ENCODE measurements at regions not wholly inside any gene's neighbourhood (a gene's known extent, or its start where the extent isn't known, plus 50 kb on each side); places are given as distances from the start of the nearest gene placed in this dataset.

DNA sequence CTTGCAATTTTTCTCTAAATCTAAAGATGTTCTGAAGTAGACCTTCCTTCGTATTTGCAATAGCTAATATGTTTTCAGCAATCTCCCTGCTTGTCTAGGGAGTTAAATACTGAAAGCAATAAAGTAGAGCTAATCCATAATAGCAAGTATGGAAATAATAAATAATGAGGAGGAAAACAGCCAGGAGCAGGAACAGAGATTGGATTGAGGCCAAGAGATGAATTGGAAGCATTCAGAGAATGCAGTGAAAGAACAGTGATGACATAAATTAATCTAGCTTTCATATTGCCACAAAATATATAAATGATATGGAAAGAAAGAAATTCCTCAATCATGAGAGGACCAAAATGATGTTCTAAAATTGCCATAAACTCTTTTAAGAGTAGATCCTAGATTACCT lies 679.7 kb downstream of the METTL4 start:
- DNase-seq, result no peak

DNA sequence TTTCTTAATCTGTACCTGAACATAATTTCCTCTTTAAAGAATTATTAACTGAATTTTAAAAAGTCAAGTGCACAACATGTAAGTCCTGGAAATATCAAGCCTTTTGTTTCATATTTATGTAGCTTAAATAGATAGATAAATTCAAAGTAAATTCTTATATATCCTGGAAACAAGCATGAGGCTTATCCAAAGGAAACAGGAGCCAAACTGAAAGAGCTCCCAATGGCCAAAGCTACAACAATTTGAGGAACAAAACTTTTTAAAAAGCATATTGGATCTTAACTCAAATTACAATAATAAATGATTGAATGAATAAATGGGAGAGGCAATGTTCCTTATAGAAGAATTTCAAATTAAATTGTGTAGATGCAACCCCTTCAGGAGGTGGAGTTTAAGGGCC lies 679.1 kb downstream of the METTL4 start:
- no peak for DNase-seq

DNA sequence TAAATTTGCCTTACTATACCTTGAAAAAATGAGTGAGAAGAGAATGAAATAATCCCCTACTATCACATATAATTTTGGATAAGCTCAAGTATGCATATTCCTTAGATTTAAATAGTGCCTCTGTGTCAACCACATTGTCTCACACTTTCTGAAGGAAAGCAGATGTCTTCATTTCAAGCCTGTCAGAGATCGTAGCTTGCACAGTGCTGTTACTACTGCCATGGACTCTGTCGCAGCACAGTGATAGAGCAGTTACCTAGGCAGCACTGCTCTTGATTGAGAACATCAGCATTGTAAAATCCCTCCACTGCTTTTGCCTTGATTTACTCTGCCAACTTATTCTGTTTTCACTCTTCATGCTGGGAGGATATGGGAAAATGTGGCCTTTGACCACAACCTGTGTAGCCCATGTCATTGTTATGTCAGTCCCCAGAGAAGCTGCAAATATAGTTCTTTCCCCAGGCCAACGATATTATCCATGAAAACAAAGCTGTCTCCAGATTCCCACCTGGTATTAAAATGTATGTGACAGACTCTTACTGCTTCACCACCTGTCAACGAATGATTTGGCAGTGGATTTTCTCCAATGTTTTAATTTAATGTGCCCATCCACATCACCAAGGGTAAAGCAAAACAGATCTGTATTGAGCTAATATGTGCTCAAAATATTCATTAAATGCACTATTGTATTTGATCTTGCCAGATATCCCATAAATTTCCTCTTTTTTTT lies 675.7 kb downstream of the METTL4 start:
- no peak for DNase-seq

DNA sequence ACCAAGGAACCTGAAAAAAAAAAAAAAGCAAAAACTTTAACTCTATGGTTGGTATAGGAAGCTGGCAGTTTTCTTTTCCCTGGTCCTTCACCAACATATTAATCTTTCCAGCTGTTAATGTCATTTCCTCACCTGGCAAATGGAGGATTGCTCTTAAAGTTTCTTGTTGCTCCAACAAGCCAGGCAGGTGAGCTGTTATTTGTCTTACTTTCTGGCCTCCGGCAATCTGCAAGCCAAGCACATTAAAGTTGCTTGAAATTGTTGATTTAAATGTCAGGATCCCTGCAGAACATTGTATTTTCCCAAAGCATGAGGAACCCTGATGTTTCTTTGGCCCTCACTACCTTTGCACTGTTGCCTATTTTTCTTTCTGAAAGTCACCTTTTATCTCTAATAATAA lies 664.9 kb downstream of the METTL4 start:
- no peak for DNase-seq

DNA sequence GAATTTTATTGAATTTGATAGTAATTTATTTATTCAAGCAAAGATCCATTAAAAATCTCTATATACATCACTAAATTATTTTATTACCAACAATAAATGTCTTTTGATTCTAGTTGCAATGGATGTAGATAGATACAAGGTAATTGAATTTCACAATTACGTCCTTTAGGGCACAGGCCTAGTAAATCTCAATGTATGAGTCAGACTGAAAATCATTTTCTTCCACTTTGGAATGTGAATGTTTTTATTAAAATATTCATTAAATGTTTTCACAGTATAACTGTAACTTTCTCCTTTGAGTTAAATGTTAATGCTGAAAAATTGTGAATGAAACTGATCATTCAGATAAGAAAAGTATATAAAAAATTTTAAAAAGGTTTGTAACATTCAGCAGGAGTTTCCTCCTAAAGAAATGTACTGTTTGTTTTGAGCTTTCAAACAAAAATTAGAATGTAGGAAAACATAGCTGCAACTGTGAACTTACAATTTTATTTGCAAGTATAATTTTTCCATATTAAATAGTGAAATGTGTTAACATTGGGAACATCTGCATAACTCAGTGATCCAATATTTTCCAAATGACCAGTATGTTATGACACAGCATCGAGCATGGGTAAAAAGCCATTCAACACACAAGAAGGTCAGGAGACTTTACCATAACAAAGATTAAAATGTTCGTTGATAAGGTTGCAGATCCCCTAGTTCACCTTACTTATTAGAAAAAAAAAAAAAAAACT lies 663.7 kb downstream of the METTL4 start:
- no peak for DNase-seq

DNA sequence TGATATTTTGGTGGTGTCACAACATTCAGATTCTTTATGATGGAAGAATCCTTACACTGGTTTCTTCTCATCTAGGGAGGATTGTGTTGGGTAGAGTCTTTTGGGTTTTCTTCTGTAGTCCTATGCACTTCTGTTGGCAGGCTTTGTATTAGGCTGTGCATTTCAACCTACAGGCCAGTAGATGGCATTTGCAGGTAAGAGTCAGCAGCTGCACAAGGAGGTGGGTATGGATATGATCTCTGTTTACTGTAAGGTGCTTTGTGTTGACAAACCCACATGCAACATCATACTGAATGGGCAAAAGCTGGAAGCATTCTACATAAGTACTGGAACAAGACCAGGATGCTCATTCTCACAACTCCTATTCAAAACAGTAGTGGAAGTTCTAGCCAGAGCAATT lies 656.8 kb downstream of the METTL4 start:
- DNase-seq, result peak; percentile 20

DNA sequence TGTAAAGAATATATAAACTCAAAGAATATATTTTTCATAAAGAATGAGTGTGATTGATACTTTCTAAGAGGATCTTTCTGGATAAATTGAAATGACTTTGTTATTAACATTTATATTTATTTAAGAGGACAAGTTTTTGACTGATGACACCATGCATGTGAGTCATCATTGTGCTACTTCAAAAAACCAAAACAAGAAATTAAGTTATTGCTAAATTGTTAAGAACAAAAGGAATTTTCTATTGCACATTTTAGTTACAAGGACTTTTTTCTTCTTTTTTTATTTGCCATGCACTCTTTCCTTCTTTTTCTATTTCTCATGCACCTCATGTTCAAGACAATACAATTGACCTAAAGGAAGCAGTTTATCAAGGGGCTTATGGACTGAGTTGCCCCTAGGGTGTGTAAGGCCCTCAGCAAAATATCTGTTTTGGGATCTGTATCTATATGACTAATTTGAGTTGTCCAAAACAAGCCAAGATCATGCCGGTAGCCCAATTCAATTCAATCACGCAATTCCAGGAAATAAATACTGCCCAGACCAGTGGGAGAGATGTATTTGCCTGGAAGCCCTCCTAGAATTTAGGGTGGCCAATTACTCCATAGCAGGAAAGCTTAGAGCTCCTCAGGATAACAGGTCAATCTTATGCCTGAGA lies 654.3 kb downstream of the METTL4 start:
- no peak for DNase-seq

DNA sequence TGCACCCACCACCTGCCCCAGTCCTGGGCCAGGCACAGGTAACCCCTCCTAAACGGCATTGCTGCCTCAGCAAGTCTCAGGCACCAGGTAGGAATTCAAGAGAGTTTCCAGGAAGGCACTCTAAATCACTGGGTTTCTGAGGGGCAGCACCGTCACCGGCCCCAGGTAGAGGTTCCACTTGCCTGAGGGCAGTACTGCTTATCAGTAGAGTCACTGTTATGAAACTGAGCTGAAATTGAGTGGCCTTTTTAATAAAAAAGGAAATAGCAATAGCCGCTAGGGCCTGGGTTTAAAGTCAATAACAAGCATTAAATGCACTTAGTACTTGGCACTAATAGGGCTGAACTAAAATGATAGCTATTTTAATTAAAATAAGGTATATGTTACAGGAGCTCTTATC lies 653.7 kb downstream of the METTL4 start:
- no peak for DNase-seq

DNA sequence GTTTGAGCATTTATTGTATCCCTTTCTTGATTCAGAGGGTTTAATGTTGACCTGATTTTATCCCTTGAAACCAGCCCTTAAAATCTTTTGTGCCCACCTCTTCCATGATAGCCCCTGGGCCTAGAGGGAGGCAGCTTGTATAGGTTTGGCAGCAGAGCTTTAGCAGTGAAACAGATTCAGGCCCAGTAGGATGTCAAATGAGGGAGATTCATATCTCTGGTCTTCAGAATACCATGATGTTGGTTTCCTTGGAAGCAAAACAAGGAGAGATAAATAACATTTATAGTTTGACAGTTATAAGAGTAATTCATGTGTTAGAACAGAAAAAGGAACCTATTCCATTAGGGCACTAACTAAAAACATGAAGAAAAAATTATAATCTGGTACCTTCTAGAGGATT lies 649.2 kb downstream of the METTL4 start:
- no peak for DNase-seq

DNA sequence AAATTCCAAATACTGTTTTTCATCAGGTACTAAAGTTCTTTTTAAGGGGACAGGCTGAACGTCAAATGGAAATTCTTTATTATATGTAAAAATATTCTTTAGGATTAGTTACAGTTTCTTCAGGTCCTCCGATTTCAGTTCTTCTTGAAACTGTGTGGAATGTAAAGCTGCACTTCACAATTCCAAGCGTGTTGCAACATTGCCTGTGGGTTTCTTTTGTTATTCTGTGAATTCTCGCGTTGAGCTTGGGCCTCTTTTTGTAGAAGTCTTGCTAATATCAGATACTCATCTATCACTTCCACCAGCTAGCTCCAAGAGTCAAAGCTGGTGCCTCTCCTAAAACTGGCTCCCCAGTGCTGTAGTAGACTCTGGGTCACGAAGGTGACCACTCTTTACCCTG lies 642.6 kb downstream of the METTL4 start:
- no peak for DNase-seq

DNA sequence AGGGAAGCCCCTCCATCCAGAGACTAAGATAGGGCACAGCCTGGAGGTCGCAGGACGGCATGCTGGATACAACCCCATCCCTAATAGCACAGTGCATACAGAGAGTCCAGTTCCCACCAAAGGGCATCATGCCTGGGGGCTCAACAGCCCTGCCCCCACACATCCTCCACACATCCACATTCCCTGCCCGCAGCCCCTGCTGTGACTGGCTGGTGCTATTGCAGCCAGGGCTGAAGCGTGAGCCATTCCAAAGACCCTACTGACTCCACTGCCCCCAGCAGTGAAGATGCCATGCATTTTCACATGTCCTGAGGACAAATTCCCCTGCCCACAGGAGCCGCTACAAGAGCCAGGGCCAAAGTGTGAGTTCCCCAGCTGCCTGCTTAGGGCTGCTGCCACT lies 641.6 kb downstream of the METTL4 start:
- DNase-seq, result no peak

DNA sequence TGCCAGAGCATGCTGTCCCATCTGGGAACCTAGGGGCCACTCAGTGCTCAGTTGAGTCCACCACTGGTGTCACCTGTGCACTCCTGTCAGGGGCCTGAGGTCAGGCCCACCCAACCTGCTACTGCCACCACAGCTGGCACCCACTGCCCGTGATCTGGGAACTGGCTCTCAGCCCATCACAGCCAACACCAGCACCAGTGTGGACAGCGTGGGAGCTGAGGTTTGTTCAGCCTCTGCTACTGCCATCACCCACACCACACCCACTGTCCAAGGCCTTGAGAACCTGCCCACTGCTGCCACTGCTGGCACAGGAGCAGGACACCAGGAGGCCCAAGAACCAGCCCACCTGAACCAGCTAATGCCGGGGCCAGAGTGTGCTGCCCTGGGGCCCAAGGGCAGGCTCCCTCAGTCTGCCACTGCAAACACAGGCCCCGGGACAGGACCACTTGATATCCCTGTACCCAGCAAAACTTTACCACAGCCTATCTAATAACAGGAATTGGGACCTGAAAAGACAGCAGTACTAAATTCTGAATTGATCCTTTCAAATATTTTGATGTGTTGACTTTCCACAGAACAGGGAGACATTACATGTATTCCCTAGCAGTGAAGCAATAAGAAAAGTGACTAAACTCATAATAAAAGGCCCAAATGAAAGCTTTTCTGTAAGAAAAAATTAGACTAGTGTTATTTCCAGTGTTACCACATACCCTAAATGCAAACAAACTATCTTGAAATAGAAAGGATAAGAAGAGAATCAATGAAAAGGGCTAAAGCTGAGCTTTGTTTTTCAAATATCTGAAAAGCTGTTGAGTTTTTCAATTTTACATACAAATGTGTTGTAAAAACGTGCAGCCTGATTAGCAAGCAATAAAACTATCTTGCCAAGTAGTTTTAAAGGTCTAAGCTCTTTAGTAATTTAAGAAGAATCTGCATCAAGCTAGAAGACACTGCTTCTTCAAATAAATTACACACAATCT lies 640.7 kb downstream of the METTL4 start:
- DNase-seq, result no peak

DNA sequence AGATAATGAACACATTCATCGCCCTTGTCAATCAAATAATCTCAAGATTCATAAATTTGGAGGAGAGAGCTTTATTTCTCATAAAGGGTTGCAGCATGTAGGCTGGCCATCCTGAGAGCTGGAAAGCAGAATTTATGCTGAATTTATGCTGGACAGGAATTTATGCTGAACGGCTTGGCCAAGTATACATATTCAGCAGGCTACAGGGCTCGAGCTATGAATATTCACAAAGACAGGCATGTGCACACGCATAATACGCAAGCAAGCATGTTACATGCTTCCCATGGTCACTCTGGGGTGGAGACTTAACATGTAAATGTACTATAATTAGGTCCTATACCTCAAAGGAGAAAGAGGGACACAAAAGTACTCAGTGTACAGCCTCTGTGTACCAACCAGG lies 618.8 kb downstream of the METTL4 start:
- no peak for DNase-seq

DNA sequence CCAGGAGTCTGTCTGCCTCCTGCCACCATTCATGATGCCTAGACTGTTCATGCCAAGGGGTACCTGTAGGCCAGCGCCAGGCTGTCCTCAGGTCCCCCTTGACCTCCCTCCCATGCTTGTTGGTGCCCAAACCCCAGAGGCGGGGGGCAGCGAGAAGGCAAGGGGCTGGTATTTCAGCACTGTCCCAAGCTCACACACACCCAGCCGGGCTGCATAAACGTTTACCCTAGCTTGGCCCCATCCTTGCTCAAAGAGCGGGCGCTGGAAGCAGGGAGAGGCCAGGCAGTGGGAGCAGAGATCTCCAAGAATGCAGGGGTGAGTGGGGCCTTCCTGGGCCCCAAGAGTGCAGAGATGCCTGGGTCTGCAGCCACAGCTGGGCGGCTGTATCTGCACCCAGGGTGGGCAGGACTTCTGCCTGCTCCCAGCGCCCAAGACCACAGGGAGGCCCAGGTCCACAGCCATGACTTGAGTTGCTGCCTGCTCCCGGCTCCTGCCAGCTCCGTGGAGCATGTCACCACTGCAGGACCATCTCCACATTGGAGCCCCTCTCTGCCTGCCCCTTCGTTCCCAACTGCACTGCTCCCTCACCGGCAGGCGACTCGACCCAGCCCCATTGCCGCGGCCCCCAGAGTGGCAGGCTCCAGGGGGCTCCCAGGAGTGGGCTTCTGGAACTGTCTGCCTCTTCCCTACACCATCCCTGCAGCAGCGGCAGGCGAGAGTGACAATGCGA lies 616.6 kb downstream of the METTL4 start:
- DNase-seq, result no peak

DNA sequence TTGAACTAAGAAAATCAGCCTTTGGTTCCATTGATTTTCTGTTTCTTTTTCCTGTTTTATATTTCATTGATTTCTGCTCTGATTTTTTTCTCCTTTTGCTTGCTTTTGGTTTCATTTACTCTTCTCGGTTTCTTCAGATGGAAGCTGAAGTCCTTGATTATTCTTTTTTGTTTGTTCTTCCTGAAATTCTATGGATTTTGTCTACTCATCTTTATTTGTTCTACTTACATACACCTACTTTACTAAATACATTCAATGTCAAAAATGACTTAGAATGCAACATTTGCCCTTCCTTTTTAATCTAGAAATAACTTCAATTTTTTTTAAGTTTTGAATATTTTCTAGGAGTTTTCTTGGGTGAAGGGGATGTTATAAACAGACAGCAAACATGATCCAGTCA lies 612.5 kb downstream of the METTL4 start:
- DNase-seq, result no peak

DNA sequence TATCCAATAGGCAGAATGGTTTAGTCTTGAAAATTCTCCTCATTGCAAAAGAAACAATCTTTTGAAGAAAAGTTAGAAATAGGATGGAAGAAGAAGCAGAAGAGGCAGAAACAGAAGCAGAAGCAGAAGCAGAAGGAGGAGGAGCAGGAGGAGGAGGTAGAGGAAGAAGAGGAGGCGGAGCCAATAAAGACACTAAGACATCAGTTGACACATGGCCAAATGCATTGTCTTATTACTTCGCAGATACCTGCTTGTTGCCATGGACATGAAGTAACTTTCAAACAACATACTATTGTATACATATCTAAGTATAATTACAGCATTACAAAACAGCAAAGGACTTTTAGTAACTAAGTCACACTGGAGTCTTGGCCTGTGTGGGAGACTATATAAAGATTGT lies 606.3 kb downstream of the METTL4 start:
- DNase-seq, result no peak

DNA sequence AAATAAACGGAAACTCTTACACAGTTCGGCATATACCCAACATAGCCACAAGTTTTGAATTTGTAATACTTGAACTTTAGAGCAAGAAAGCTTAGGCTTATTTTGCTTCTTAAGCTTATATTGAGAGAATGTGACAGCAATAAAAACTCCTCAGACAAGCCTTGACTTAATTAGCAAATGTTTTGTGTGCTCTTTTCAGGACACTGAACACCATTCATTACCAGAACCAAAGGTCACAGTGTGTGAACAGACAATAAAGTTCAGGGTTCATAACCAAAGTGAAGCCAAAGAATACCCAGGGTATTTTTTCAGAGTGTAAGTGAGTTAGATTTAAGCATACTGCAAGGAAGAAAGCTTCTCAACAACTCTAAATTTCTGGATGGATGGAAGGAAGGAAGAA lies 605.8 kb downstream of the METTL4 start:
- no peak for DNase-seq

DNA sequence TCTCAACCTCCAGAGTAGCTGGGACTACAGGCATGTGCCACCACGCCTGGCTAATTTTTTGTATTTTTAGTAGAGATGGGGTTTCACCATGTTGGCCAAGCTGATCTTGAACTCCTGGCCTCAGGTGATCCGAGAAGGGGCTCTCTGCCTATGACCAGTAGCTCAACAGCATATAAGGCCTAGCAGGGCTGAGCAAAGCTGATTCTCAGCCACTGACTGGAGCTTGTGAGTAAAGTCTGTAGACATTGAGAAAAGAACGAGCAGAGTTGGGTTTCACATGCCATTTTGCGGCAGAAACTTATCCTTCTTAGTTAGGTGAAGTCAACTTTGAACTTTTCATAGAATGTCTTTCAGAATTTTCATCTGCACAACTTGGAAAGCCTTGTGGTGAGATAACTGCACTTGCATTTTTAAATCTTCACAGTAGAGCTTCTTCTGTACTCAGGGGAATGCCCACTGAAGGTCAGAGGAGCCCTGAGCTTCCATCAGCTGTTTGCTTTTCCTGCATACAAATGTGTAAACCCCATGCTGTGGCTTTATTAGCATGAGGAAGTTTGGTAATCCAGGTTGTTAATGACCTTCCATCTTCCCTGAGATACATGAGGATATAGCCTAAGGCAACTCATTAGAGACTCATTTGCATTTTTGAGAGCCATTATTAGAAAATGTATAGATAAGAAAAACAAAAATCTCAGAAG lies 602.4 kb downstream of the METTL4 start:
- DNase-seq, result no peak

DNA sequence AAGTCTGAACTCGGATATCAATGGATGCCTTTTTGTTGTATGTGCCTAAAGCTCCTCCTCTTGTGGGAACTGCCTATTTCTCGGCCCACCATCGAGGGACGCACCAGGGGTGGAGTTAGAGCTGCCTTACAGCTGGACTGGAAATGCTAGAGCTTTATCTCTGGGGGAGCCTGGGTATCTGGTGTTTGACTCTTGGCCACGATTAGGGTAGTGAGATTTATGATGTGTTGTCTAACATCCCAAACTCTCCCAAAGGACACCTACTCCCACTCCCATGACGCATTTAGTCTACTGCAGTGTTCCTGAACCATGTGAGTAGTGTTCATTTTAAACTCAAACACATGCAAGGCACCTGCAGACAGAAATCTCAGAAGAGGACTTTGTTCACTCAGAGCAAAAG lies 594.8 kb downstream of the METTL4 start:
- no peak for DNase-seq

DNA sequence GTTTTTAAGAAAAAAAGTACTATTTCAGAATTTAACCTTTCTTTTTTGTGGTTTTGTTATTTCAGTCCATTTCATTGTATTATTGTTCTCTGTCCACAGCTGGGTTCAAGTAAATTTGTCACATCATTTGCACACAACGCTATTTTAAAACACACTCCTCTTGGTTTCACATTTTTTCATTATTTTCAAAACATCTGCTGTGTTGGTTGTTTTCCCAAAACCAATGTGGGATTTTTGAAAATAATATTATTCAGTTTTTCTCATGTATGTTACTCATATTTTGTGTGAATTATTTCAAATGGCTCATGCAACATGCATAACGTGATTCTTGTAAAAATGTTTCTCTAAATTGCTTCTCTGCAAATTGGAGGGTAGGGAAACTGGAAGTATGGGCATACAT lies 589.2 kb downstream of the METTL4 start:
- DNase-seq, result no peak

DNA sequence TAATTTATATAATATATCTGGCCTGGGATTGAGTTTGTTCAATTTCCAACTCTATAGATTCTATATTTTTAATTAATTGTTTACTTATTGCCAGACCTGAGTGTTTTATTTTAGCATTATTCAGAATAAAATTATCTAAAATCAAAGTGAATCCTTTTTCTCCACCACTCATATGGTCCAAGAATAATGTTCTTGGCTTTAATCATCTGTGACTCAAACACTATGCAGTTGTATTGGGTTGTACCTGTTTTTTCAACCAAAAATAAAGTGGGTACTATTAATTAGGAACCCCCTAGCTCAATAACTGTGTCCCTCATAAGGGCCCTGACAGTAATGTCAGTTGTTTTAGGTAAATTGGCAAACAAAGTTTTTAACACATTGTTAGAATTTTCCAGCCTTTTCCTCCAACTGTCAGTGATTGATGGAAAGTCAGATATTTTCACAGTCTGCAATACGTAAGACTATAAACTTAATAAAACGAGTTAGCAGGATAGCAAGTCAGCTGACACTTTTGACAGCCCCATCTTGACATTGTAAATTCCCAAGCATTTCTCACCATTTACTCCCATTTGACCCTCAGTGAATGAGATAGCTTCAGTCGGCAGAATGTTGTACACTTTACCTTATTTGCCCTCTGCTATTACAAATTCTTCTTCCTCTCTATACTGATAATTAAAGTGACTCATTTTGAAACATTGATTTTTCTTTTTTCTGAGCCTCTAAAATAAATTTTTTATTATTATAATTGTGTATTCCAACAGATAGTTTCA lies 587.4 kb downstream of the METTL4 start:
- no peak for DNase-seq
